ENCODE measurements at regions not wholly inside any gene's neighbourhood (a gene's known extent, or its start where the extent isn't known, plus 50 kb on each side); places are given as distances from the start of the nearest gene placed in this dataset.

DNA sequence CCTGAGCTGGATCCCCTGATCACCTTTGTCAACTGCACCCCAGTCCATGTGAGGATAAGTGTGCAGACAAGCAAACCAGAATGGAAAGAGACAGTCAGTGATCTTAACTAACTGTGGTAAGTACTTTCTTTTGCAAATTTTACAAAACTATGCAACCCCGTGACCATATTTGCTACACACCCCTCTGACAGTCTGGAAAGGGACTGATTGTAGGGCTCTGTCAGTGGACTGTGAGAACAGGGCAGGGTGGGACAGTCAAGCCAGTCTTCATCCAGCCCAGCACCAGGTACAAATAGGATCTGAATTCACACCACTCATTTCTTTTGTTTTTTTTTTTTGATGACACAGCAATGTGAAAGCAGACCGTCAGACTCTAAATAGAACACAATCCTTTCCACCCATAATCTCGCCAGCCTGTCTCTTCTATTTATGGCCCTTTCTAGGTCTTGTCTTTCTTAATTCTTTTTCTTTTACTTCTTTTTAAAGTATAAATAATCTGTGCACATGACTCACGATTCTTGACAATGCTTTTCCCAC lies 165.6 kb downstream of the ARL6IP6 start:
- H3K9me3 ChIP-seq (ENCODE audit: insufficient read depth, low read depth) = no peaks in the 10 kb centered on the region
- no peaks in the 10 kb centered on the region for H3K79me2 ChIP-seq (ENCODE audit: low read depth)
- no peaks in the 10 kb centered on the region for H3K36me3 ChIP-seq (ENCODE audit: low read depth)
- H3F3A ChIP-seq (ENCODE audit: insufficient read depth, low read depth) = no peaks in the 10 kb centered on the region
- no peak overlapping the region for H3K4me2 ChIP-seq
- H3K4me1 ChIP-seq (replicated peaks; ENCODE audit: insufficient read depth) = no peaks in the 10 kb centered on the region
- H3K27ac ChIP-seq = no peak overlapping the region
- TF ChIP-seq EZH2 (IDR thresholded peaks at IDR 0.05; ENCODE audit: low read depth) = no peak
- TF ChIP-seq, protein P1, sequence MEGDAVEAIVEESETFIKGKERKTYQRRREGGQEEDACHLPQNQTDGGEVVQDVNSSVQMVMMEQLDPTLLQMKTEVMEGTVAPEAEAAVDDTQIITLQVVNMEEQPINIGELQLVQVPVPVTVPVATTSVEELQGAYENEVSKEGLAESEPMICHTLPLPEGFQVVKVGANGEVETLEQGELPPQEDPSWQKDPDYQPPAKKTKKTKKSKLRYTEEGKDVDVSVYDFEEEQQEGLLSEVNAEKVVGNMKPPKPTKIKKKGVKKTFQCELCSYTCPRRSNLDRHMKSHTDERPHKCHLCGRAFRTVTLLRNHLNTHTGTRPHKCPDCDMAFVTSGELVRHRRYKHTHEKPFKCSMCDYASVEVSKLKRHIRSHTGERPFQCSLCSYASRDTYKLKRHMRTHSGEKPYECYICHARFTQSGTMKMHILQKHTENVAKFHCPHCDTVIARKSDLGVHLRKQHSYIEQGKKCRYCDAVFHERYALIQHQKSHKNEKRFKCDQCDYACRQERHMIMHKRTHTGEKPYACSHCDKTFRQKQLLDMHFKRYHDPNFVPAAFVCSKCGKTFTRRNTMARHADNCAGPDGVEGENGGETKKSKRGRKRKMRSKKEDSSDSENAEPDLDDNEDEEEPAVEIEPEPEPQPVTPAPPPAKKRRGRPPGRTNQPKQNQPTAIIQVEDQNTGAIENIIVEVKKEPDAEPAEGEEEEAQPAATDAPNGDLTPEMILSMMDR (conservative IDR thresholded peaks at IDR 0.05) = no peak
- no peak overlapping the region for H2AFZ ChIP-seq
- ChIA-PET CTCF (no interaction called here), POLR2A (ENCODE audit: unreplicated experiment) (no interaction called here)
- no TSS peak for BruUV-seq (replicated peaks)
- no peak for DNase-seq
- H4K20me1 ChIP-seq (ENCODE audit: insufficient read depth) = no peaks in the 10 kb centered on the region
- intact Hi-C loops (cut with micrococcal nuclease; ENCODE audit: unreplicated experiment) = no loop called here
- H3K27me3 ChIP-seq (ENCODE audit: insufficient read depth, low read depth) = 0 out of 2 replicates have a peak, but pooled peaks cover 3% of the 10 kb centered on the region
- H3K9me2 ChIP-seq (ENCODE audit: insufficient read depth) = no peaks in the 10 kb centered on the region
- no peak overlapping the region for H3K4me3 ChIP-seq

- DNase-seq = no peak
- H3K4me2 ChIP-seq = no peak overlapping the region
- H3K27me3 ChIP-seq (ENCODE audit: insufficient read depth, low read depth) = no peaks in the 10 kb centered on the region
- CTCF ChIA-PET = no interaction called here
- no peaks in the 10 kb centered on the region for H4K20me1 ChIP-seq (ENCODE audit: insufficient read depth)
- H2AFZ ChIP-seq = no peak overlapping the region
- no peaks in the 10 kb centered on the region for H3K9me2 ChIP-seq (ENCODE audit: insufficient read depth)
- H3K36me3 ChIP-seq (ENCODE audit: low read depth) = no peaks in the 10 kb centered on the region
- no peak for TF ChIP-seq EZH2 (IDR thresholded peaks at IDR 0.05; ENCODE audit: low read depth)
- TF ChIP-seq, protein P1 (conservative IDR thresholded peaks at IDR 0.05) = no peak
- no peaks in the 10 kb centered on the region for H3F3A ChIP-seq (ENCODE audit: insufficient read depth, low read depth)
- H3K4me3 ChIP-seq = no peak overlapping the region
- H3K79me2 ChIP-seq (ENCODE audit: low read depth) = no peaks in the 10 kb centered on the region
- no TSS peak for BruUV-seq (replicated peaks)
- no peaks in the 10 kb centered on the region for H3K9me3 ChIP-seq (ENCODE audit: insufficient read depth, low read depth)
- intact Hi-C loops (cut with micrococcal nuclease; ENCODE audit: unreplicated experiment) = no loop called here
- POLR2A ChIA-PET (ENCODE audit: unreplicated experiment) = no interaction called here
- H3K27ac ChIP-seq = no peak overlapping the region
- H3K4me1 ChIP-seq (replicated peaks; ENCODE audit: insufficient read depth) = no peaks in the 10 kb centered on the region
Measured at GRCh38 chr2:152881527-152881926, 163.1 kb downstream of the ARL6IP6 start.

DNA sequence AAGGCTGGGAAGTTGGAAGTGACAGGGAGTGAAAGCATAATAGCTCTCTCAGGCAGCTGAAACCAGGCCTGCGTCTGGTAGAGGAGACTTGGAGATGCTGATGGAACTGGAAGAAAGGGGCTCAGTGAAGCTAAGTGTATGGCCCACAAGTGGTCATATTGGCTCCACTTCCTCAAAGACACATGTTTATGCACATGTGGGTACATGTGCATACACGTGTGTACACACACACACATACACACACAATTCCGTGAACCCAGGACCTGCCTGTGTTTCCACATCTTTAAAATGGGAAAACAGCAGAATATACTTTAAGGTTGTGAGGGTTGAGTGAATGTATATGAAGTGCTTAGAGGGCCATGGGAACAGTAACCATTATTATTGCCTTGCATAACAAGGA lies 160.9 kb downstream of the ARL6IP6 start:
- TF ChIP-seq, protein P1 (conservative IDR thresholded peaks at IDR 0.05) = no peak
- no peak for TF ChIP-seq EZH2 (IDR thresholded peaks at IDR 0.05; ENCODE audit: low read depth)
- CTCF ChIA-PET = no interaction called here
- no peak overlapping the region for H3K4me3 ChIP-seq
- no peaks in the 10 kb centered on the region for H3K9me3 ChIP-seq (ENCODE audit: insufficient read depth, low read depth)
- no peak overlapping the region for H3K4me2 ChIP-seq
- no peaks in the 10 kb centered on the region for H3K4me1 ChIP-seq (replicated peaks; ENCODE audit: insufficient read depth)
- no peak for DNase-seq
- BruUV-seq (replicated peaks) = no TSS peak
- H3F3A ChIP-seq (ENCODE audit: insufficient read depth, low read depth) = no peaks in the 10 kb centered on the region
- H4K20me1 ChIP-seq (ENCODE audit: insufficient read depth) = no peaks in the 10 kb centered on the region
- H3K9me2 ChIP-seq (ENCODE audit: insufficient read depth) = no peaks in the 10 kb centered on the region
- H3K27me3 ChIP-seq (ENCODE audit: insufficient read depth, low read depth) = no peaks in the 10 kb centered on the region
- POLR2A ChIA-PET (ENCODE audit: unreplicated experiment) = no interaction called here
- H2AFZ ChIP-seq = no peak overlapping the region
- no peaks in the 10 kb centered on the region for H3K36me3 ChIP-seq (ENCODE audit: low read depth)
- no peaks in the 10 kb centered on the region for H3K79me2 ChIP-seq (ENCODE audit: low read depth)
- no peak overlapping the region for H3K27ac ChIP-seq
- intact Hi-C loops (cut with micrococcal nuclease; ENCODE audit: unreplicated experiment) = no loop called here
